NCI-H1417 treated with DMSO at 0.1 percent for 48 hours (cell line): ENCODE measurements at regions not wholly inside any gene's neighbourhood (a gene's known extent, or its start where the extent isn't known, plus 50 kb on each side); places are given as distances from the start of the nearest gene placed in this dataset.
"Not testable (repeated sequence)": the region's sequence is repeated elsewhere in the genome, so short reads cannot be mapped to it uniquely, and the experiment has no call there.

ENCODE experiments used
- DNase-seq: peaks from one replicate; lab custom pipeline; 2025; lab: John Stamatoyannopoulos, UW

DNA sequence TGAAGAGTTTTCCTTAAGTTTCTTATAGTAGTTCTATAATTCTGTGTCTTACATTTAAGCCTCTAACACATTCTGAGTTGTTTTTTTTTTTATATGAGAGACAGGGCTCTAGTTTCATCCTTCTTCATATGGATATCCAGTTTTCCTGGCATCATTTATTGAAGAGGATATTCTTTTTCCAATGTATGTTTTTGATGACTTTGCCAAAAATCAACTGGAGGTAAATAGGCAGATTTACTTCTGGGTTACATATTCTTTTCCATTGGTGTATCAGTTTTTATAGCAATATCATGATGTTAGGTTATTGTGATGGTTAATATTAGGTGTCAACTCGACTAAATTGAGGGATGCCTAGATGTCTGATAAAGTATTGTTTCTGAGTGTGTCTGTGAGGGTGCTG lies 650.7 kb upstream of the GRID2 start:
- no peak for DNase-seq

DNA sequence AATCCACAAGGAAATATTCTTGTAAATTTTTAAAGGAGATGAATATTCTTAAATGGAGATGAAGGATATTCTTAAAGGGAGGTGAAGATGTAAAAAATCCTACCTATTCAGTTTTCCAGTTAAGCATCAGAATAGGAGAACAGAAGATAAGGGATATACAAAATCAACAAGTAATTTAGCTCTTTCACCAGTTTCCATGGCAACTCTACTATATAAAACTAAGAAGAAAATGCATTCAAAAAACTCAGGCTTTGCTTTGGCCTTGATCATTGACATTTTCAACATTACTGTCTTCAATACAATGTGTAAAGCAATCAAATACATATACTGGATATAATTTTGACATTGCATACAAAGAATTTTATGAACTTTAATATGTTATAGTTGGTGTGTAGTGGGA lies 622.7 kb upstream of the GRID2 start:
- DNase-seq, result no peak

DNA sequence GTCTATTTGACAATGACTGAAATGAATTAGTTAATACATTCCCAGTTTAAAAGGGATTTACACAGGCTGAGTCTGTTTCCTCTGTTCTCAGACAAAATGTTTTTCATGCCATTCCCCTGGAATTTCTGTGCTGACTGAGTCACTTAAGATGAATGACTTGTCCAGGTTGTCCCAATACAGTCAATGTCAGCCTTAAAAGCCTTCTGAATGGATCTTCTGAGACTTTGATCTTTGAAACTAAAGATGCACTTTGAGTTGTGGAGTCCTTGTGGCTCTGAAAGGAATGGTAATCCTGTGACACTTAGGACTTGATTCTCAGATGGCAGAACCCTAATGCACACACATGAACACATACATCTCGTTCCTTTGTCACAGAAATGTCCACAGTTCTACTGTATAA lies 622.2 kb upstream of the GRID2 start:
- no peak for DNase-seq

DNA sequence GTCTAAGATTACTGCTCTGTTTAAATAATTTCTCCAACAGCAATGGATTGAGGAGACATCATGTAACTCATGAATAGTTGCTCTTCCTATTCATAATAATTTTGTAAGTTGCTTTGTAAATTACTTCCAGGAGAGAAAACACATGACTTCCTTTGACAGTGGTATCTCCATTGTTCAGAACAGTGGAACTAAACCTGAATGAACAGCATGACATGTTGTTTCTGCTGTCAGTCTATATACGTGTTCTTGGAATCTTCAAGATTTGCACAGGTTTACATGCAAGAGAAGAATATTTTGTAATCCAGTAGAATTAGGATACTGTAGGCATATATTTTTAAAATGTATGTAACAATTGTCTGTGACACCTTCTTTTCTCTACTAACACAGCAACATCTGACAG lies 618.8 kb upstream of the GRID2 start:
- no peak for DNase-seq

DNA sequence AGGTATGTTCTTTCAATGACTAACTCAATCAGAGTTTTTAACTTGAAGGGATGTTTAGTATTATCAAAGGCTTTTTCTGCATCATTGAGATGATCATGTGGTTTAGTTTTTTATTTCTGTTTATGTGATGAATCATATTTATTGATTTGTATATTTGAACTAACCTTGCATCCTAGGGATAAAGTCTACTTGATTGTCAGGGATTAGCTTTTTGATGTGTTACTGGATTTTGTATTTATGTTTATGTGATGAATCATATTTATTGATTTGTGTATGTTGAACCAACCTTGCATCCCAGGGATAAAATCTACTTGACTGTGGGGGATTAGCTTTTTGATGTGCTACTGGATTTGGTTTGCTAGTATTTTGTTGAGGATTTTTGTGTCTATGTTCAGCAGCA lies 615.4 kb upstream of the GRID2 start:
- DNase-seq, result no peak

DNA sequence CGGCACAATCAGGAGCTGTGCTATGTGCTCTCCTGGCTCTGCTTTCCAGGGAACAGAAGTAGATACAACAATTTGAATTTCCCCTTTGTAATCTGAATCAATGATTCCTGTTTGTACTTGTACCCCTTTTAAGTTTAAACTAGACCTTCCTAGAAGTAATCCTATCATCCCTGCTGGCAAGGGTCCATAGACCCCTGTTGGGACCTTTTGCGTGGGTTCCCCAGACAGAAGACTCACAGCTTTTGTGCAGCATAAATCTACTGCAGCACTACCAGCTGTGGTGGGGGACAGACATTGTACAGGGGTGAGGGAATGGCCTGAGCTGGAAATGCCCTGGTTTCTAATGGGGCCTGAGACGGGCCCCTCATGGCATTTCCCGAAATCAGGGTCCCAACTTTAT lies 604.1 kb upstream of the GRID2 start:
- not testable (repeated sequence) for DNase-seq

DNA sequence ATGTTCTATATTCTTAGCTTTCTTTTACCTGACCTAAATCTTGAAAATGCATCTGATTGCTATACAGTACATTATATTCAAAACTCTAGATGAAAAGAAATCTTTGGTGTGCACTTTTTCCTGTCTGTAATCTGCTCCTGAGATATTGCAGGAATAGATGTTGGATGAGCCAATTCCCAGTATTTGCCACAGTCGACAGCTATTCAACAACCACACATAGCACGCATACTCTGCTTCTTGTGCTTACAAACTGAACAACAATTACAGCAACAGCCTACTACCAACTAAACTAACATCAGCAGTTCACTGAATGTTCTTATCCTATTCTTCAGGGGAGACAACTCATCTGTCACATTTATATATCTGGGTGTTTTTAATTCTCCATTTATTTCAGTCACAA lies 573.9 kb upstream of the GRID2 start:
- no peak for DNase-seq

DNA sequence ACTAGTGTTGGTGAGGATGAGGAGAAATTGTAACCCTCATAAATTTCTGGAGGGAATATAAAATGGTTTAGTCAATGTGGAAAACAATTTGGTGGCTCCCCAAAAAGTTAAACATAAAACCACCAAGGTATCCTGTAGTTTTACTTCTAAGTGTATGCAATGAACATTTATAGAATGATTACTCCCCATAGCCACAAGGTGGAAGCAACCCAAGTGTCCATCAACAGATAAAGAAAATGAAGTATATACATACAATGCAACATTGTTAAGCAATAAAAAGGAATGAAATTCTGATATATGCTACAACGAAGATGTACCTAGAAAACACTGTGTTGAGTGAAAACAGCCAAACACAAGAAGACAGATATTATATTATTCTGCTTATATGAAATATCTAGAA lies 569.1 kb upstream of the GRID2 start:
- no peak for DNase-seq

DNA sequence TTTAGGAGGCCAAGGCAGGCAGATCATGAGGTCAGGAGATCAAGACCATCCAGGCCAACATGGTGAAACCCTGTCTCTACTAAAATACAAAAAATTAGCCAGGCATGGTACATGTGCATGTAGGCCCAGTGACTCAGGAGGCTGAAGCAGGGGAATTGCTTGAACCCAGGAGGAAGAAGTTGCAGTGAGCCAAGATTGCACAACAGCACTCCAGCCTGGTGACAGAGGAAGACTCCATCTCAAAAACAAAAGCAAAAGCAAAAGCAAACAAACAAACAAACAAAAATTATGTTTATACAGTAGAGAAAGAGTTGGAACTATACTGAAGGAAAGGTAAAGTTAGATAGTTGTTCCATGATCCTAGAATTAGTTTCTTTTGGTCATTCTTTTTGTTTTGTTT lies 564.9 kb upstream of the GRID2 start:
- not testable (repeated sequence) for DNase-seq

DNA sequence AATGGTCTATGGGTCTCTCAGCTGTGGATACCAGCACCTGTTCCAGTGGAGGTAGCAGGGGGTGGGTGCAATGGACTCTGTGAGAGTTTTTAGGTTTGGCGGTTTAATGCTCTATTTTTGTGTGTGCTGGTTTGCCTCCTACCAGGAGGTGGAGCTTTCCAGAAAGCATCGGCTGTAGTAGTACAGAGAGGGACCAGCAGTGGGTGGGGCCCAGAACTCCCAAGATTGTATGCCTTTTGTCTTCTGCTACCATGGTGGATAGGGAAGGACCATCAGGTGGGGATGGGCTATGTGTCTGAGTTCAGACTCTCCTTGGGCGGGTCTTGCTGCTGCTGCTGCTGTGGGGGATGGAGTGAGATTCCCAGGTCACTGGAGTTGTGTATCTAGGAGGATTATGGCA lies 557.2 kb upstream of the GRID2 start:
- no peak for DNase-seq

DNA sequence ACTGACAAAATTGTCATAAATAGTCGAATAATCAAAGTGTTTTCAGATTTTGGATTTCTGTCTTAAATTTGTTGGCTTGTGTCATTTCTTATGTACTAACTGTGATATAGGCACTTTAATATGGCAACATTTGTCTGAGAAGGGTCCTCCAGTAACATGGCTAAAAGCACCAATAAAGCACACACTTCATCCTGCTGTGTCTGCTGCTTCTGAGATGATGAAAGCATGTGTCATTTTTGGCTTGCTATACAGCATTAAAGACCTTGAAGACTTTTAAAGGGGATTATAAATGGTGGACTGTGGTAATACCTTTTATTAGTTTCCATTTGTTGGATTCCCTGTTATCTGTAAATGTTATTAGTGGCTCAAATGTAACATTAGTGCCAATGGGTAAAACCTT lies 551.8 kb upstream of the GRID2 start:
- DNase-seq, result no peak

DNA sequence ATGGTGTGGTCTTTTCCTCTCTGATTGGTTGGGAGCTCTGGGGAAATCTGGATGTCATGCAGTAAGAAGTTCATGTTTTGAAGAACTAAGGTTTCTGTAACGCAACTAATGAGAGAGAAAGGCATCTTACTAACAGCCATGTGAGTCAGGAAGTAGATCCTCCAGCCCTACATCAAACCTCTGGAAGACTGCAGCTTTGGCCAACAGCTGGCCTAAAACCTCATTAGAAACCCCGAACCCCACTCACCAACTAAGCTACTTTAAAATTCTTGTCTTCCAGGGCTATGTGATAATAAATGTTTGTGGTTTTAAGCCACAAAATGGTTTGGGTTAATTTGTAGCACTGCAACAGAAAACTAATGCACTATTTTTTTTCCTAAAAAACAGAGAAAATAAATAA lies 549.0 kb upstream of the GRID2 start:
- no peak for DNase-seq

DNA sequence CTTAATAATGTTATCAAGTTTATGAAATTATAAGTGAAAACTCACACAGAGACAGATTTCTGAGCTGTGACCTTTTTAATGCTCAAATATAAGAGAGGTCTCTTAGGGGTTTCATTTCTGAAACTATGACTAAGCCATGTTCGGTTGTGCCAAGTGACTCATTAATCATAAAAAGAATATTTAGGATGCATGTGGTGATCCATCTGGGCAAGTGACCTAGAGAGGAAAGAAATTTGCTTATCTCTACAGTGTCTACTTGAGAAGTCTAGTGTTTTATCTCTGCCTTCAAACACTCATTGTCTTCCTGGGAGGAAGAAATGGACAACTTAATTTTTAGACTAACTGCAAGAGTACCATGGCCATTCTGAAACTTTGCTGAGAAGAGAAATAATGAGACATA lies 545.3 kb upstream of the GRID2 start:
- DNase-seq, result no peak

DNA sequence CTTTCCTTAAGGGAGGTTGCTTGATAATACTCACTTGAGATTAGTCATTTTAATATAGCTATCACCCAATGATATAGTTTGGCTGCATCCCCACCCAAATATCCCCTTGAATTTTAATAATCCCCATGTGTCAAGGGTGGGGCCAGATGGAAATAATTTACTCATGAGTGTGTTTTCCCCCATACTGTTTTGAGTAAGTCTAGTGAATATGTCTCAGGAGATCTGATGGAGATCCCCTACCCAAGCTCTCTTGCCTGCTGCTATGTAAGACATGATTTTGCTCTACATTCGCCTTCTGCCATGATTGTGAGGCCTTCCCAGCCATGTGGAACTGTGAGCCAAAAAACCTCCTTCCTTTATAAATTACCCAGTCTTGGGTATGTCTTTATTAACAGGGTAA lies 539.7 kb upstream of the GRID2 start:
- no peak for DNase-seq

DNA sequence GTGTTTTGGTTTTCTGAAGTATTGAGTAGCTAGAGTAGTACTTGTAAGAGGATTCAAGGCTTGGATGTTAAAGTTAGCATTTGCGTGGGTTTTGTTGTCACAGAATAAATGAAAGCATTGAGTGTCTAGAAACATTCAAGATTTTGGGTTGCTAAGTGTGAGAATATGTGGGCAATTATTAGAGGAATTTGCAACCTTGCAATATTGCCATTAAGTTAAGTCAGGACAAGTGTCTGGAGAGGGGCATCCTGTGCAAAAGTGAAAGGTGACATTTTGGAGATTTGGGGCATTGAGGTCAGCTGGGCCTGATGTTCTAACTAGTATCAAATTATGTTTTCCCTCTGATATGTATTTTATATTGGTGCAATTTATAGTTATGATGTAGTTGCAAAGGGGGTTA lies 533.9 kb upstream of the GRID2 start:
- DNase-seq, result no peak

DNA sequence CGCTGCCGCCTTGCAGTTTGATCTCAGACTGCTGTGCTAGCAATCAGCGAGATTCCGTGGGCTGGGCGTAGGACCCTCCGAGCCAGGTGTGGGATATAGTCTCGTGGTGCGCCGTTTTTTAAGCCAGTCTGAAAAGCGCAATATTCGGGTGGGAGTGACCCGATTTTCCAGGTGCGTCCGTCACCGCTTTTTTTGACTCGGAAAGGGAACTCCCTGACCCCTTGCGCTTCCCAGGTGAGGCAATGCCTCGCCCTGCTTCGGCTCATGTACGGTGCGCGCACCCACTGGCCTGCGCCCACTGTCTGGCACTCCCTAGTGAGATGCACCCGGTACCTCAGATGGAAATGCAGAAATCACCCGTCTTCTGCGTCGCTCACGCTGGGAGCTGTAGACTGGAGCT lies 512.1 kb upstream of the GRID2 start:
- DNase-seq, result not testable (repeated sequence)

DNA sequence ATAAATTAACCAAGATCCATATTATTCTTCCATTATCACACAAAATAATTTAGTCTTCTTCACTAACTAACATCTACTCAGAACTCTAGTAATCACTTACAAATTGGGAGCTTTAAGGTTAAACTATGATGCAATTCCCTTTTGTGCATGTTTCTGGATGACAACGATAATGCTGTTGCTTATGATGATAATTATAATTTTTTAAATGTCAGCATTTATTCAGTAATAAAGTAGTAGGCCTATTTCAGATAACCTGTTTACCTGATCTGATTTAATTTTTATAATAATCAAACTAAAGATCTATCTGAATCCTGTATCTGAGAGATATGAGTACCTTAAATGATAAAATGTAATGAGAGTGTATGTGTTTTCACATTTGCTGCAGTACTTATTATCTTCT lies 507.8 kb upstream of the GRID2 start:
- no peak for DNase-seq

DNA sequence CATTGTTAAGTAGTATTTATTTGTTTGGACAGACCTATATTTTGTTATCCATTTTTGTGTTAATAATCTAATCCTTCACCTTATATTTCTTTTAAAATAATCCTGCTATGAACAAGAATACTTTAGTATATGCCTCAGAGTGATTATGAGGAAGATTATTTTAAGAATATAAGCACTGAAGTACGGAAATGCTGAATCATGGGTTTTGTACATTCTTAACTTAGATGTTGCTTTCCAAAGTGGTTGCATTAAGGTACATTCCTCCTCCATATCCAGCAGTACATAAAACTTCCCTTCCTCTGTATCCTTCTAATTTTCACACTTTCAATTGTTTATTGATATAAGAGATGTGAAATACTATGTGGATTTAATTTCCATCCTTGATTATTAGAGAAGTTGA lies 491.4 kb upstream of the GRID2 start:
- no peak for DNase-seq

DNA sequence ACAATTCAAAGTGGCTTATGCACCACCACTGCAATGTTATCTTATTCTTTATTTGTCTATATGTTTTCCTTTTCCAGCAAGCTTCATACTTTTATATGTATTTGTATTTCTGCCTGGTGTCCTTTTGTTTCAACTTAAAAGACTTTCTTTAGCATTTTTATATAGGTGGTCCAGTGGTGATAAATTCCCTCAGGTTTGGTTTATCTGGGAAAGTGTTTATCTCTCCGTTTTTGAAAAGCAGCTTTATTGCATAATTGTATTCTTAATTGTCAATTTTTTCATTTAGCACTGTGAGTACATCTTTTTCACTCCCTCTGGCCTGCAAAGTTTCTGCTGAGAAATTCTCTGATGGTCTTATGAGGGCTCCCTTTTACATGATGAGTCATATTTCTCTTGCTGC lies 479.0 kb upstream of the GRID2 start:
- DNase-seq, result no peak

DNA sequence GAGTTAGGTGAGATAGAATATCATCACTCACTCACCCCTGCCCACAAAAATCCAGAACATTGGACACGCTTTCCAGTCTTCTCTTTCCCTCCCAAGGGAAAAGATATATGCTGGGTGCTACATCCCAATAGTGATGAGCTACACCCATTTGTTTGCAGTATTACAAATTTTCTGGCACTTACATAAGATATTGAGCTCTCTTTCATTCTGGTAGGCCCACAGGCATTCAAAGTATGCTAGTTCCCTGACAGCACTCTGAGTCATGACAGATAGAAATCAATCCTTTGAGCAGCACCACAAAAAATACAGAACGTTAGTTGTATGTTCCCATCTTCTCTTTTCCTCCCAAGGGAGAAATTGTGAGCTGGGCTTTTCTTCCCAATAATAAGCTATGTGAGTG lies 477.6 kb upstream of the GRID2 start:
- DNase-seq, result no peak

DNA sequence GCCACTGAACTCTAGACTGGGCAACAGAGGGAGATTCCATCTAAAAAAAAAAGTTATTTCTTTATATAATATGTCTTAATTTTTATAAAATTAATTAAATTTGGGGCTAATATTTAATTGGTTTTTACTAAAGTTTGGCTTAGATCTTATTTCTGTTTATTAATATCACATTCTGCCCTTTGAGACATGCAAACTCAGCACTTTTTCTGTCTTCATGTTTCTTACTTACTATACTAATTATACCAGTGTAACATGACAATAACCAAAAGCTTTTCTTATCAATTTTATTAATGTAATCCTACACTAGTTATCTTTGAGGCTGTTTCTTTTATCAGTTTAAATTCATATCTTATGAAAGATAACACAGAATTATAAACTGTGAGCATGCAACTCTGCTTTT lies 475.9 kb upstream of the GRID2 start:
- DNase-seq, result no peak

DNA sequence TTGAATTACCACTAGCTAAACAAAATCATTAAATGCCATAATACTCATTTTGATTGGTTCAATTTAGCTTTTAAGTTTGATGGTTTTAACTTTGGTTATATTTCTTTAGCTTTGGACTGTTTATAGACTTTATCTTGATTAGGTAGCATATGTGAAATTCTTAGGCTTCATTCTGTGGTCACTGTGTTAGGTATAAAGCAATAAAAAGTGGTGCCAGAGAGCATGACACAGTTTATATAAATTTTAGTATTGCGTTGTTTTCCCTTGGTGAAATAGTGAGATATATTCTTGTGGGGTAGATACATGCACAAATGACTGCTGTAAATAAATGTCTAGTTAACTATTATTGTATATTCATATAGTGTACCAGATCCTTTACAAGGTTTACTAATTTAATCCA lies 474.2 kb upstream of the GRID2 start:
- no peak for DNase-seq

DNA sequence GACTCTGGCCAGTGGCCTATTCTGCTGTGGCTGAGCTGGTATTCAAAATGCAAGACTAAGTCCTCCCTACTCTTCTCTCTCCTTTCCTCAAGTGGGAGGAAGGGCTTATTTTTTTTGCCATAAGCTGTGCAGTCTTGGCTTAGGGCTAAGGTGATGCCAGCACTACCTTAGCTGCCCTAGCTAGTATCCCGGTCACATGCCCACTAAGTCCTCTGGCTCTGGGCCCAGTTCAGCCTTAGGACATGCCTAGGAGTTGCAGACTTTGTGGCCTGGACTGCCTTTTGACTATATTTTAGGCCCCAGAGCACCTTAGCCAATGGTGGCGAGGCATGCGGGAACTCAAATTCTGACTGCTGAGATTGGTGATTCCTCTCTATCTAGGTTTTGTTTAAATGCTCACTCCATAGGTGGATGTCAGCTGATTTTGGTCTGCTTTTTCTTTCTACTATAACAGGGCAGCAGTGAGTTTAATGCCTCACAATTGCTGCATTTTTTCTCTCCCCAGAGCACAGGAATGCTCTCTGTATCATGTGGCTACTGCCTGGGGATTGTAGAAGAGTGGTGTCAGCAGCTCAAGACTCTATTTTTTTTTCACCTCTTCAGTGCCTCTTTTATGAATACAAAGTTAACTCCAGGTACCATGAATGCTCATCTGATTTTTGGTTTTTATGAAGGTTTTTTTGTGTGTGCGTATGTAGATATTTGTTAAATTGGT lies 472.9 kb upstream of the GRID2 start:
- DNase-seq, result no peak

DNA sequence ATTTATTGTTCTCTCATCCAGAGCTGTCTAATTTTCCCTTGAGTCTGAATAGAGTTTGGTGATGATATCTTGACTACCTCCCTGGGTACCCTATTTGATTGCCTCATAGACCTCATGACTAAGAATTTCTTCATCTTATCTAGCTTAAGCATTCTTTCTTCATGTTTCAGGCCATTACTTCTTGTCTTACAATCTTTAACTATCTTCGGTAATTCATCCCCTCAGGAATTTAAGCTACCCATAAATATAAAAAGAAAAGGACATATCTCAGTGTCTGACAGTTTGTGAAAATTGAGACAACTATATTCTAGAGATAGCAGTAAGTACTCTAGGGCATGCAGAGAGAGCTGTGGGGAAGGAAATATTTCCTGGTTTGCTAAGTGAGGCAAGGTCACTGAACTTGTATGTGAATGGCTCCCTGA lies 466.1 kb upstream of the GRID2 start:
- DNase-seq, result no peak
